ENCODE measurements at regions not wholly inside any gene's neighbourhood (a gene's known extent, or its start where the extent isn't known, plus 50 kb on each side); places are given as distances from the start of the nearest gene placed in this dataset.

DNA sequence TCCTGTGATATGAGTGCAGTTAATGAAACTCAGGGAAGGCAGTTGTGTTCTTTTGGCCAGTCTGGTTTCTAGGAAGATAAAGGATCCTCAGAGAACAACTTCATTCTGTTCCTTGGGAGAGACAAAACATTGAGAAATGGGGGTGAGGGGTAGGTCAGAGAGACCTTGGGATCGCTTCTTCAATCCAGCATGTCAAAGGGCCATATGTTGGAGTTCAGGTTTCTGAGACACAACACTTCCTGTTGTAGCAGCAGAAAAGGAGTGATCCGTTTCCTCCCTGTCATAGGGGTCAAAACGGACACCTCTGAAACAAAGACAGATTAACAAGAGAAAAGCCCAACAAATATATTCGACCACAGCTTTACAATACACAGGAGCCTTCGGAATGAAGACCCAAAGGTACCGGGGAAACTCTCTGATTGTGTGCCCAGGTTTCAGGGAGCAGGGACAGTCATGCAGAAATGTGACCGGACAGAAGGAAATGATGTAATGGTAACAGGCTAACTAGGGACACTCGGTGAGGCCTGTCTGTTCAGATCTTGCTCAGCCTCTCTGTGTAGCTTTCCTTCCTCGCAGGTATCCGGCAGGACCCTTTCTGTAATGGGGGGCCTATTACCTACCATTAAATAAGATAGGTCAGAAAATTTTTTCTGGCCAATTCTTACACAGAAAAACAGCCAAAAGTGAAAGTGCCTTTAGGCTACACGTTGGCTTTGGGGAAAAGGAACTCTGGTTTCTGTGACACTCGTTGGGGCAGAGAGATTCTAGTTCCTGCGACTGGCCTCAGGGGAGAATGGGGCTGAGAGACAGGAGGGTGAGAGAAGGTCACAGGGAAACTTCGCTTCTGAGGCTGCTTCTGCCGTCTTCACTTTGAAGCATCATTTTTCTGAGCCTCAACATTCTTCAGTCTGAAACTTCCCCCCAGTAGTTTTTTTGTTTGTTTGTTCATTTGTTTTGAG, 103.3 kb upstream of the TLR3 start:
- no peaks in the 10 kb centered on the region for H3K27me3 ChIP-seq (replicated peaks; ENCODE audit: insufficient read depth)

DNA sequence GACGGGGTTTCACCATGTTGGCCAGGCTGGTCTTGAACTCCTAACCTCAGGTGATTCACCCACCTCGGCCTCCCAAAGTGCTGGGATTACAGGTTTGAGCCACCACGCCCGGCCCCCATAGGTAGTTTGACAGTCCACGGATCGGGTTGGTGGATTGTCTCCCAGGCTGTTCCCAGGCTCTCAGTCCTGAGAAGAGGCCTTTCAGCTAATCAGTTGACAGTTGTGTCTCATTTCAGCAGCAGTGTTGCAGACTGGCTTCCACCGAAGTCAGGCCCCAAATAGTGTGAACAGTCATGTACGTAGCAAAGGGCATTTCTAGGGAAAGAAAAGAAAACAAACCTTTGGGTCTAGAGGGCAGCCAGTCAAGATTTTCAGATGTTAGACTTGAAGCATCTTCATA, 102.4 kb upstream of the TLR3 start:
- Histone ChIP-seq H3K27ac (peak overlapping the region; percentile 9 to 70), H3K27me3 (replicated peaks; ENCODE audit: insufficient read depth) (no peaks in the 10 kb centered on the region)
- no peak for ATAC-seq (ENCODE audit: insufficient number of reproducible peaks, low FRiP score, low read depth)

More for the DNA sequence above, 103.3 kb upstream of the TLR3 start:
- H3K9me3 ChIP-seq = no peaks in the 10 kb centered on the region
- no peak for DNase-seq (ENCODE audit: low spot score)
- H3K36me3 ChIP-seq = no peaks in the 10 kb centered on the region
- H3K27ac ChIP-seq = peak overlapping the region in 1 of 2 donors; percentile 70
- no peak for ATAC-seq (ENCODE audit: insufficient number of reproducible peaks, low FRiP score, low read depth)
- TF ChIP-seq, protein P1, sequence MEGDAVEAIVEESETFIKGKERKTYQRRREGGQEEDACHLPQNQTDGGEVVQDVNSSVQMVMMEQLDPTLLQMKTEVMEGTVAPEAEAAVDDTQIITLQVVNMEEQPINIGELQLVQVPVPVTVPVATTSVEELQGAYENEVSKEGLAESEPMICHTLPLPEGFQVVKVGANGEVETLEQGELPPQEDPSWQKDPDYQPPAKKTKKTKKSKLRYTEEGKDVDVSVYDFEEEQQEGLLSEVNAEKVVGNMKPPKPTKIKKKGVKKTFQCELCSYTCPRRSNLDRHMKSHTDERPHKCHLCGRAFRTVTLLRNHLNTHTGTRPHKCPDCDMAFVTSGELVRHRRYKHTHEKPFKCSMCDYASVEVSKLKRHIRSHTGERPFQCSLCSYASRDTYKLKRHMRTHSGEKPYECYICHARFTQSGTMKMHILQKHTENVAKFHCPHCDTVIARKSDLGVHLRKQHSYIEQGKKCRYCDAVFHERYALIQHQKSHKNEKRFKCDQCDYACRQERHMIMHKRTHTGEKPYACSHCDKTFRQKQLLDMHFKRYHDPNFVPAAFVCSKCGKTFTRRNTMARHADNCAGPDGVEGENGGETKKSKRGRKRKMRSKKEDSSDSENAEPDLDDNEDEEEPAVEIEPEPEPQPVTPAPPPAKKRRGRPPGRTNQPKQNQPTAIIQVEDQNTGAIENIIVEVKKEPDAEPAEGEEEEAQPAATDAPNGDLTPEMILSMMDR (IDR thresholded peaks at IDR 0.05) = no peak
- peak overlapping the region; percentile 31 for H3K4me3 ChIP-seq
- peaks cover 7 to 23% of the 10 kb centered on the region in 2 donors for H3K4me1 ChIP-seq (ENCODE audit: control insufficient read depth in 1 of 2, low read depth in 2 of 2)

DNA sequence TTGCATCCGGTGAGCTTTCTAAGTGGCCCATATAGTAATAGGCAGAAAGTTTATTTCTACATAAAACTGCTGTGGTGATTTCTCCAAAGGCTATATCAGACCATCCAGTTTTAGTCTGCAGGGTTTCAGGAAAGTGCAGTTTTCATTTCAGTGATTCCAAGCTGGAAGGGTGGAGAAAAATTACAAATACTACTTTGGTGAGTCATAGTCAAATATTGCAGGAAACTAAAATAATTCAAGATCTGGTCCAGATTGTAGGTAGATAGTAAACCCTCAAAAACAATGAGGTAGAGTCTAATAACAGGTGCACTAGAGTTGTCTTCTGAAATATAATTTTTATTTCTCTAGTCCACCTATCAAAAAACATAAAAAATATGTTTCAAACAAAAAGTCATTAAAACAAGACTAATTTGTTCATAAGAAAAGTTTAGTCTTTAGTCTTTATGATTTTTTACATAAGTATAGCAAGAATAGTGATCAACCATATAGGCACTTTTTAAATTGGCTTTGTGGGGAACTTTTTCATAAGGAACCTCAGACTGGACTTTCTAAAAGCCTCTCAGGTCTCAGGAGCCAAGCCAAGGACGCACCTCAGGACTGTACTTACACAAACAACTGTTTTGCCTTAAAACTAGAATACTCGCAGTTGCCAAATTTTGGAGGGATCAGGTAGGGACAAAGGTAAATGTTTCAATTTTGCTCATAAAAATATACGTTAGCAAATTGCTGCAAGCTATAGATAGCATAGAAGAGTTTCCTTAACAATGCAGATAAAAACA, 101.8 kb upstream of the TLR3 start:
- no peaks in the 10 kb centered on the region for H3K36me3 ChIP-seq
- ATAC-seq (ENCODE audit: insufficient number of reproducible peaks, low FRiP score, low read depth) (no peak), DNase-seq (ENCODE audit: low spot score) (no peak)

More for the DNA sequence above, 102.4 kb upstream of the TLR3 start:
- Histone ChIP-seq H3K4me1 (ENCODE audit: control insufficient read depth in 1 of 2, low read depth in 2 of 2) (peaks cover 7 to 23% of the 10 kb centered on the region in 2 donors), H3K4me3 (no peak overlapping the region), H3K36me3 (no peaks in the 10 kb centered on the region), H3K9me3 (no peaks in the 10 kb centered on the region)
- TF ChIP-seq, protein P1 (IDR thresholded peaks at IDR 0.05) = no peak
- no peak for DNase-seq (ENCODE audit: low spot score)

DNA sequence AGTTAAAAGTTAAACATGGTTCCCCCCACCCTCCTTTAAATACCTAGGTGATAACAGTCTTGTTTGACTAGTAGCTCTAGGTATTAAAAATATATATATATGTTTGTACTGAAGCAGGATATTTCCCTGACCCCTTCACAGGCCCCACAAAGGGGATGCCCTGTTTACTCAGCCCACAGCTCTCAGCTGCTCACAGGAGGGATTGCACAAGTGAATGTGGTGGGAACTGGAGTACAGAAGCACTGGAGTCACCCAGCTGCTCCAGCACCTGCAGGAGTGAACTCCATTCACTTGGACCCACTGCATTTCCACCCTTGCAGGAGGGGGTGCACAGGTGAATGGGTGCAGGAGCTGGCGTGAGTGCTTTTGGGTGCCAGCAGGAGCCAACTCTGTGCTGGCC, 99.3 kb upstream of the TLR3 start:
- Histone ChIP-seq H3K4me3 (no peak overlapping the region), H3K27me3 (replicated peaks; ENCODE audit: insufficient read depth) (no peaks in the 10 kb centered on the region), H3K36me3 (no peaks in the 10 kb centered on the region), H3K27ac (no peak overlapping the region), H3K4me1 (ENCODE audit: control insufficient read depth in 1 of 2, low read depth in 2 of 2) (peaks cover 7 to 23% of the 10 kb centered on the region in 2 donors), H3K9me3 (no peaks in the 10 kb centered on the region)
- TF ChIP-seq, protein P1 (IDR thresholded peaks at IDR 0.05) = no peak
- ATAC-seq (ENCODE audit: insufficient number of reproducible peaks, low FRiP score, low read depth) = no peak
- no peak for DNase-seq (ENCODE audit: low spot score)

More for the DNA sequence above, 101.8 kb upstream of the TLR3 start:
- Histone ChIP-seq H3K27ac (peak overlapping the region; percentile 9 to 70), H3K27me3 (replicated peaks; ENCODE audit: insufficient read depth) (no peaks in the 10 kb centered on the region), H3K4me3 (no peak overlapping the region), H3K9me3 (no peaks in the 10 kb centered on the region), H3K4me1 (ENCODE audit: control insufficient read depth in 1 of 2, low read depth in 2 of 2) (peaks cover 7 to 23% of the 10 kb centered on the region in 2 donors)
- TF ChIP-seq, protein P1 (IDR thresholded peaks at IDR 0.05) = no peak

All from thoracic aorta (tissue), 2 donors.